HG02610 (cell line): ENCODE measurements at regions not wholly inside any gene's neighbourhood (a gene's known extent, or its start where the extent isn't known, plus 50 kb on each side); places are given as distances from the start of the nearest gene placed in this dataset.
A peak's percentile ranks its signal among the peaks of the same experiment; 100 is the strongest.

Experiments
- ATAC-seq: cut with Tn5 transposase; IDR thresholded peaks from one replicate; pipeline ENCODE4 v1.9.1; 2021; ENCODE audit warnings: mild to moderate bottlenecking, moderate library complexity; ENCODE audit not compliant: unreplicated experiment

- no peak for ATAC-seq
Measured at GRCh38 chr18:8962855-8963635, 139.5 kb upstream of the NDUFV2 start.

- ATAC-seq: no peak
Measured at GRCh38 chr18:8963876-8964275, 138.6 kb upstream of the NDUFV2 start.

GRCh38 chr18:8965398-8965797 is 137.1 kb upstream of the NDUFV2 start:
- ATAC-seq: no peak

GRCh38 chr18:8966821-8967220 is 135.7 kb upstream of the NDUFV2 start:
- ATAC-seq: no peak

DNA sequence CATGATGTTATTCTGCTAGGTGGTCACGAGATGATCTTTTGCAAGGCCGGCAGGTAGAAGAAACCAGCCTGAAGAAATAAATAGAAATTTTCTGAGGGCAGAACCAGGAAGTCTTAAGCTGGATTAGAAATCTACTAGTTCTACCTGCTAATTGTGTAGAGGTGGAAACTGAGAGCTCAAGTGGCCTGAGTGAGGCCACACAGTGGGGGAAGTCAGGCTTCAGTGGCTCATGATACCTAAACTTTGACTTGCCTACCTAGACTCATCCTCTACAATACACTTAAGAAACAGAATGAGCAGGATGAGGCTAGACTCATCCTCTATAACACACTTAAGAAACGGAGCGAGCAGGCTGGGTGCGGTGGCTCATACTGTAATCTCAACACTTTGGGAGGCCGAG is 134.9 kb upstream of the NDUFV2 start:
- ATAC-seq: no peak

DNA sequence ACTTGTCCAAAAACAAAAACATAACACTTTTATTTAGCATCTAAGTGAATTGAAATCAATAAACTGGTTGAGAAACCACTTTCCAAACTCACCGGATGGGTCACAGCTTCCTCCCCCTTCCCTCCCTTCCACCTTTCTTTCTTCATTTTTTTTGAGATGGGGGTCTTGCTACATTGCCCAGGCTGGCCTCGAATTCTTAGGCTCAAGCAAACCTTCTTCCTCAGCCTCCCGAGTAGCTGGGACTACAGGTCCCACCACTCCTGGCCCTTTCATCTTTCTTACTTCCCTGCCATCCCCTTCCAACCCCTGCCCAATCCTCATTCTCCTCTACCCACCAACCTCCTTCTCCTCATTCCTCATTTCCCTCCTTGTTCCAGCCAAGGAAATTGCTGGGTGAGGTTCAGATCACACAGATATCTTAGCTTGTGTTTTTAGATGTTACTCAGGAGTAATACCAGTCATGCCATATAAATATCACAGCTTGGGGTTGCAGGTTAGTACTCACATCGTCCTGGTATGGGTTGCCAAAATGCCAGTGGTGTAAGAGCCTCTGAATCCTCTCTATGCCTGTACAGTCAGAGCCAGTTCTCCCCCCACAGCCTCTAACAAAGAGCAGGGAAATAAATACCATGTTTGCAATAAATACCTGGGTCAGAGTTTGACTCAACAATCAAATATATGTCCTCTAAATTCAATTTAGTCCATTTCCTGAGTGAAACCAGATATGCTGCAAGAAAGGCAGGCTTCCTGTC is 132.7 kb upstream of the NDUFV2 start:
- no peak for ATAC-seq

DNA sequence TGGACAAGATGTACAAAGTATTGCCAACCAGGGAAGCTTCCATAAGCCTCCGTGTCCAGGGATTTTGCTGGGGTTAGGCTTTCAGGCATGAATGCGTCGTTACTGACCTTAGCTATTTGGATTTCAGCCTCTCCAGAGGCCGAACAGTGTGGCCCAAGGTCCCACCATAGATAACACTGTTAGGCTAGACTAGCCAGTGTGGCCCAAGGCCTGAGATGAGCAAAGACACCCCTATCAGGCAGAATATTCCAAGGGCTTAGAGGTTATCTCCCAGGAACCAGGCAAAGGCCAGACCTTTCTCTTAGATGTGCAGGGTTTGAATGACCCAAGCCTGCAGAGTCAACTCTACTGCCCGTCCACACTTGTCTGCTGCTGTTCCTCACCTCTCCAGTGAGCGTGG is 131.7 kb upstream of the NDUFV2 start:
- ATAC-seq: no peak

DNA sequence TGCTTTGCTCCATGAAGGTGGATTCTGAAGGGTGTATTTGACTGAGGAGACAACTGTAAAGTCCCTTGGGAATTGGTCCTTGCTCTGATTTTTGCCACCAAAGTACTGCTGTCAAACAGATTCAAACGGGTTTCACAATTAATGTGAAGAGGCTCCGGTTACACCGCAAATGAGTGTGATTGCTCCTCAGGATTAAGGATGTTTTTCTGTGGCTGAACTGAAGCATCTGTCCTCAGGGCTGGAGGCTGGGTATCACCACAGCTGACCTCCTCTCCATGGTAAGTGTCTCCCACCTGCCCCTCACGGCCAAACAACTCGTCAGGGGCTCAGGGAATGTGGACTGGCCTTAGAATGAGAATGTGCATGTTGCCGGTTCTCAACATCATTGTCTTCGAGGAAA is 130.4 kb upstream of the NDUFV2 start:
- ATAC-seq: no peak

DNA sequence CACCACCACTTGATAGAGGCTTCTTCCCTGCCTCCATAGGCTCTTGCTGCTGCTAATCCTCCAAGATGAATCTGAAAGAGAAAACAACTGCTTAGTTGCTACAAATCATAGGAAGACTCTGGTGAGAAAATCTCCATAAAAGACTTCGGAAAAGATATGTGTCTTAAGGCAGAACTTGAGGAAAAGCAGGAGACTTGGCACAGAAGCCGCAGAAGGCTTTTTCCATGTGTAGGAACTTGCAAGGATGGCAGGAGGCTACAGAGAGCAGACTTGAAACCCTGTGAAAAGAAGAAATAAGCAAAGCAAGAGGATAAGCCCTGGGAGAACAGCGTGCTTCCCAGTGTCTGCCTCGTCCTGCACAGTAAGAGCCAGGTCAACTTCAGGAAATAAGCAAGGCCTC is 128.2 kb upstream of the NDUFV2 start:
- ATAC-seq: no peak

DNA sequence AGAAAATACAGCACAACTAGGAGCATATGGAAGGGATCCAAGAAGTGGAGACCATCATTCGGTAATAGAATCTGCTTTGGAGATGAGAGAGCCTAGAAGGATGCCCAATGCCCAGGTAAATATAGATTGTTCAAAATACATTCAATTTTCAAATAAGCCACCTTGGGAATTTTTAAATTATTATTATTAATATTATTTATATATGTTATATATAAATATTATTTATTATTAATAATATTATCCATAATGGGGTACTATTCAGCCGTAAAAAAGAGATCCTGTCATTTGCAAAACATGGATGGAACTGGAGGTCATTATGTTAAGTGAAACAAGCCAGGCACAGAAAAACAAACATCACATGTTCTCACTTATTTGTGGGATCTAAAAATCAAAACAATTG is 127.8 kb upstream of the NDUFV2 start:
- ATAC-seq: no peak

DNA sequence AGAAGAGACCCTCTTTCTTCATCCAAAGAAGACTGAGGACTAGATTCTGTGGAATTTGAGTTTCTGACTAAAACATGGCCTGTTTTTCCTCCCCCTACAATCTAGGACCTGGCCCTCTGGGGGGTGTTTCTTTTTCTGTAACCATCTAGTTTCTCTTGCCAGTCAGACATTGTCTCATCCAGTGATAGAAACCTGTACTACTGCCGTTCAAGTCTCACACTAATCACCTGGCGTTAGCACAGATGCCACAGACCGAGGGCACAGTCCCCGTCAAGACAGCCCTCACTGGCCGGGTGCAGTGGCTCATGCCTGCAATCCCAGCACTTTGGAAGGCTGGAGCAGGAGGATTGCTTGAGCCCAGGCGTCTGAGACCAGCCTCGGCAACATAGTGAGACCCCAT is 126.9 kb upstream of the NDUFV2 start:
- ATAC-seq: no peak

DNA sequence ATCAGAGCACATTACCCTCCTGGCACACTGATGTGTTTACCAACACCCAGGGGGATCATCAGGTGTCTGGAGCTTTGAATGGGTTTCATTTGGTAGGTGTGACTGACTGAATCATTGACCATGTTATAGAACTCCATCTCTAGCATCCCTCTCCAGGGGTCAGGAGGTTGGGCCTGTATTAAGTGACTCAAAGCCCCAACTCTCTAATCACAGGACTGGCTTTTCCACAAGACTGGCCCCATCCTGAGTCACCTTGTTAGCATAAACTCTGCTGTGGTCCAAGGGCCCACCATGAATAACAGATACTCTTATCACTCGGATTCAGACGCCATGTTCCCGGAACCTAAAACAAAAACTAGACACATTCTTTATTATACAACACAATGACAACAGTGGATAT is 125.9 kb upstream of the NDUFV2 start:
- ATAC-seq: no peak

GRCh38 chr18:8977166-8977565 is 125.3 kb upstream of the NDUFV2 start:
- ATAC-seq: no peak

- no peak for ATAC-seq
Measured at GRCh38 chr18:8977701-8978100, 124.8 kb upstream of the NDUFV2 start.

- ATAC-seq: no peak
Measured at GRCh38 chr18:8978394-8978793, 124.1 kb upstream of the NDUFV2 start.

DNA sequence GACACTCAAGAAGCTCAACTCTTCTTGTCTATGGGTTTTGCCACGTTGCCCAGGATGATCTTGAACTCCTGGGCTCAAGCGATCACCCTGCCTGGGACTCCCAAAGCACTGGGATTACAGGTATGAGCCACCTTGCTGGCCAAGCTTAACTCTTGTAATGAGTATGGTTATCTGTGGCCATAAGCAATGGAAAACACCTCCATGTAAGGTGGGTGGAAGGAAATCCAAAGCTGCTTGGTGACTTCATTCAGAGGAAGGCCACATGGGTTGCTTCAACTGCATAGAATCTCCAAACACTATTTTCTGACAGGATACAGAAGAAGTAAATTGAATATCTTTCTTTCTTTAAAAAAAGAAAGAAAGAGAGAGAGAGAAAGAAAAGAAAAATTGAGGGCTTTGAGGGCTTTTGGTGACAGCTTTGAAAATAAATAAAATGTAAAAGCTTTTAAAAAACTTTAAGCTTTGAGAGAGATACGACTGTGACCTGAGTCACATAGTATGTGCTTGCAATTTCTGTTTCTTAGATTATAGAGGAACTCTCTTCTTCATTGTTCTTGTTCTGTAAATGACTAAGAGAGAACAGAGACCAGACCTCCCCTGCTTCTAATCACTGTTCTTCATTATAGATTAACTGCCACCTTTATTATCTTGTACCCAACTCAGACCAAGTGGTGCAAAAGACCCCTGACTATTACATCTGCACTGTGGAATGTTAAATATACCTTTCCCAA is 123.1 kb upstream of the NDUFV2 start:
- peak; percentile 48 for ATAC-seq

- no peak for ATAC-seq
Measured at GRCh38 chr18:8980496-8980895, 122.0 kb upstream of the NDUFV2 start.

DNA sequence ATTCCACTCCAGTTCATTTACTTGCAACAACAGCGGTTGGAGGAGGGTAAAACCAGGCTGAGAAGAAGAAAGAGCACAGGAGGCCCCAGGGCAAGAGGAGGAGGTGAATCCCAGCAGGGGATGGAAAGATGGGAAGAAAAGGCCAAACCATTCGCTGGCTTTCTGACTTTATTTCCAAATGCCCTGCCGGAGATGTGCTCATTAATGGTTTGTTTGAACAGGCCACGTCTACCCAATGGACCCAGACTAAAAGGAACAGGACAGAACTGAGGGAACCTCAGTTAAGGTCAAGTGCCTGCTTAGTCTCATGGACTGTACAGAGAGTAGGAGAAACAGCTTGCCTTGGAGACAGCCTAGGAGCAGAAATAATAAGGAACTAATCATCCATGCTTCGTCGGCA is 121.6 kb upstream of the NDUFV2 start:
- no peak for ATAC-seq

DNA sequence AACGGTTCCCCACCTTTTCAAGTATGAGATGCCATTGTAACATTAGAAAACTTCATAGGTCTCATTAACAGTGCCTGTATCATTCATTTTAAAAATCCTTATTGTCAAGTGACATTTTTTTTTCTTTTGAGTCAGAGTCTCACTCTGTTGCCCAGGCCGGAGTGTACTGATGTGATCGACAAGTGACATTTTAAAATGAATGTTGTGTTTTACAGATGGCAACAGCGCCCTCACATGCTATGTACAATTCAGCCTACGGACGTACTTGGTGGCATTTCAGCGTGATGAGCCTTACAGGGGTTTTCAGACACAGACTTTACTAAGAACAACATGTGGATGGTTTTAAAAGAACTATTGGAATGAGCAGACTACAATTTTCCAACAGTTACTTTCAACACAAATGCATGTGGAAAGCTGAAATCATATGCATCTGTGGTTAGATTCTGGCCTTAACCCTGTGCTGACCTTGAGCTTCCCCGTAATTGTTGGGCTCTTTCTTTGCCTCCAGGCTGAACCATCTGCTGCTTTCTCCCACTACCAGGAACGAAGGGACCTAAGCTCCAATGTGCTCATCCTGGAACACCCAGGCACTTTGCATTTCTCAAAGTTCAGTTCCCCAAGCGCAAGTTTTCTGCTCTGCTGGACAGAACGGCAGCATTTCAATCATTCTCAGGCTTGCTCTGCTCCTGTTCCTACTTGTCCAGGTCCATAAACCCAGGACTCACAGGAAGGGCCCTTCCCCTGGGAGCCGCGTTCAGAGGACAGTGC is 119.9 kb upstream of the NDUFV2 start:
- no peak for ATAC-seq

GRCh38 chr18:8983195-8983594 is 119.3 kb upstream of the NDUFV2 start:
- no peak for ATAC-seq

- ATAC-seq: no peak
Measured at GRCh38 chr18:8984131-8984721, 118.3 kb upstream of the NDUFV2 start.
